H1 (cell line): ENCODE measurements at regions not wholly inside any gene's neighbourhood (a gene's known extent, or its start where the extent isn't known, plus 50 kb on each side); places are given as distances from the start of the nearest gene placed in this dataset.

Source experiments
- CTCF ChIA-PET: fragments of 300-600 bp; sonication (Branson Sonifier 250); formaldehyde crosslinking; loops from one replicate; lab custom pipeline; 2021; ENCODE audit not compliant: partially characterized antibody; lab: Charles Lee
- POLR2A ChIA-PET: fragments of 300-600 bp; sonication (Branson Sonifier 250); formaldehyde crosslinking; loops from one replicate; lab custom pipeline; 2021; ENCODE audit warnings: inconsistent platforms; ENCODE audit not compliant: partially characterized antibody; lab: Charles Lee
- DNase-seq, 2 experiments: peaks; one replicate each; pipeline versions ENCODE4 v3.0.0 to v3.0.0-alpha.2; 2010 to 2022; ENCODE audit warnings: low spot score in 2 of 2, low read depth in 1 of 2, mixed read lengths in 1 of 2
- FAIRE-seq: peaks from 2 replicates; lab custom pipeline; 2011; peaks lifted over from hg19 to GRCh38; lab: Jason Lieb, UNC
- H2AFZ ChIP-seq: 2 replicates; pipeline ENCODE4 v1.8.1; 2012; ENCODE audit warnings: low read length, inconsistent platforms
- H2AK5ac ChIP-seq: 2 replicates; pipeline ENCODE4 v1.6.1; 2013; ENCODE audit warnings: low read depth, low read length
- H2BK120ac ChIP-seq: replicated peaks from 2 replicates; pipeline ENCODE3; 2013; ENCODE audit warnings: low read depth, low read length, inconsistent platforms
- H2BK12ac ChIP-seq: 2 replicates; pipeline ENCODE4 v1.6.1; 2013; ENCODE audit warnings: low read depth, low read length
- H2BK15ac ChIP-seq: 2 replicates; pipeline ENCODE4 v1.6.1; 2013; ENCODE audit warnings: low read length
- H2BK20ac ChIP-seq: 2 replicates; pipeline ENCODE4 v1.6.1; 2013; ENCODE audit warnings: low read length
- H2BK5ac ChIP-seq: 2 replicates; pipeline ENCODE4 v1.6.1; 2013; ENCODE audit warnings: low read depth, low read length
- H3K14ac ChIP-seq: 2 replicates; pipeline ENCODE4 v1.6.1; 2013; ENCODE audit warnings: inconsistent platforms; ENCODE audit not compliant: insufficient read length
- H3K18ac ChIP-seq: 2 replicates; pipeline ENCODE4 v1.6.1; 2013; ENCODE audit warnings: low read length; ENCODE audit errors: extremely low read depth
- H3K23ac ChIP-seq: 2 replicates; pipeline ENCODE4 v1.6.1; 2013; ENCODE audit warnings: inconsistent platforms; ENCODE audit not compliant: insufficient read length
- H3K23me2 ChIP-seq: 2 replicates; pipeline ENCODE4 v1.6.1; 2013; ENCODE audit warnings: low read depth, low read length
- H3K27ac ChIP-seq: 2 replicates; pipeline ENCODE4 v1.6.1; 2011; ENCODE audit warnings: low read depth, low read length, inconsistent platforms
- H3K27me3 ChIP-seq, 4 experiments: replicated peaks in 1 of 4; 1 replicate in 1 of 4; 2 replicates in 3 of 4; pipeline versions ENCODE4 v1.6.1 to v1.8.1; 2011 to 2013; ENCODE audit warnings: low read length in 3 of 4, mild to moderate bottlenecking in 3 of 4, inconsistent platforms in 2 of 4, mixed read lengths in 2 of 4, moderate library complexity in 1 of 4; ENCODE audit not compliant: control insufficient read depth in 3 of 4, insufficient read depth in 3 of 4; ENCODE audit errors: extremely low read depth in 1 of 4
- H3K36me3 ChIP-seq, 4 experiments: 2 replicates each; pipeline versions ENCODE4 v1.6.1 to v1.8.1; 2011 to 2013; ENCODE audit warnings: mild to moderate bottlenecking in 4 of 4, low read length in 3 of 4, moderate library complexity in 2 of 4, control low read depth in 1 of 4, inconsistent platforms in 1 of 4; ENCODE audit not compliant: insufficient read depth in 4 of 4, control insufficient read depth in 2 of 4
- H3K4ac ChIP-seq: replicated peaks from 2 replicates; pipeline ENCODE3; 2013; ENCODE audit warnings: low read length, low read depth, mixed read lengths, inconsistent platforms; ENCODE audit not compliant: insufficient read length
- H3K4me1 ChIP-seq, 4 experiments: replicated peaks in 1 of 4; 1 replicate in 1 of 4; 2 replicates in 3 of 4; pipeline versions ENCODE4 v1.6.1 to v1.8.1; 2011 to 2013; ENCODE audit warnings: low read length in 3 of 4, inconsistent platforms in 2 of 4, mixed read lengths in 1 of 4; ENCODE audit not compliant: insufficient read depth in 4 of 4, control insufficient read depth in 3 of 4
- H3K4me2 ChIP-seq, 2 experiments: 2 replicates each; pipeline versions ENCODE4 v1.6.1 to v1.8.1; 2011 to 2013; ENCODE audit warnings: low read depth in 2 of 2, low read length in 2 of 2, control low read depth in 1 of 2, inconsistent platforms in 1 of 2, mild to moderate bottlenecking in 1 of 2; ENCODE audit not compliant: insufficient read depth in 1 of 2
- H3K4me3 ChIP-seq, 4 experiments: fragments of 200-600, 300-600 bp in 1 of 4; sonication (generic), shearing (Covaris generic), sonication (Bioruptor Twin) in 1 of 4; 2 replicates each; pipeline versions ENCODE4 v1.5.1 to v1.8.1; 2011 to 2016; ENCODE audit warnings: low read length in 4 of 4, low read depth in 3 of 4, control low read depth in 2 of 4, inconsistent platforms in 2 of 4, mild to moderate bottlenecking in 2 of 4, mixed read lengths in 1 of 4, moderate library complexity in 1 of 4; ENCODE audit not compliant: insufficient read depth in 2 of 4; ENCODE audit errors: extremely low read depth in 1 of 4
- H3K56ac ChIP-seq: replicated peaks from 2 replicates; pipeline ENCODE3; 2013; ENCODE audit warnings: low read depth, mild to moderate bottlenecking, mixed read lengths, low read length, inconsistent platforms; ENCODE audit not compliant: insufficient read length
- H3K79me1 ChIP-seq: 2 replicates; pipeline ENCODE4 v1.6.1; 2013; ENCODE audit warnings: low read depth, low read length, control low read depth
- H3K79me2 ChIP-seq, 2 experiments: 2 replicates each; pipeline versions ENCODE4 v1.6.1 to v1.8.1; 2012 to 2013; ENCODE audit warnings: low read length in 2 of 2, mild to moderate bottlenecking in 2 of 2, inconsistent platforms in 1 of 2; ENCODE audit not compliant: insufficient read depth in 2 of 2, control insufficient read depth in 1 of 2
- H3K9ac ChIP-seq, 4 experiments: replicated peaks in 1 of 4; 1 replicate in 1 of 4; 2 replicates in 3 of 4; pipeline versions ENCODE4 v1.6.1 to v1.8.1; 2011 to 2013; ENCODE audit warnings: low read depth in 3 of 4, low read length in 3 of 4, control low read depth in 2 of 4, mild to moderate bottlenecking in 2 of 4, moderate library complexity in 2 of 4, inconsistent platforms in 1 of 4; ENCODE audit errors: extremely low read depth in 1 of 4
- H3K9me3 ChIP-seq, 2 experiments: 2 replicates each; pipeline versions ENCODE4 v1.6.1 to v1.8.1; 2012 to 2013; ENCODE audit warnings: mild to moderate bottlenecking in 2 of 2, moderate library complexity in 2 of 2, control low read depth in 1 of 2, inconsistent platforms in 1 of 2, low read depth in 1 of 2, low read length in 1 of 2, mixed read lengths in 1 of 2; ENCODE audit not compliant: insufficient read depth in 2 of 2
- H4K20me1 ChIP-seq, 2 experiments: replicated peaks in 1 of 2; 2 replicates each; pipeline versions ENCODE3 to v1.8.1; 2011 to 2013; ENCODE audit warnings: inconsistent platforms in 2 of 2, low read length in 2 of 2, mild to moderate bottlenecking in 1 of 2; ENCODE audit not compliant: insufficient read depth in 2 of 2, control insufficient read depth in 1 of 2
- H4K5ac ChIP-seq: 2 replicates; pipeline ENCODE4 v1.6.1; 2013; ENCODE audit warnings: low read length, low read depth, mixed read lengths, inconsistent platforms; ENCODE audit not compliant: insufficient read length
- H4K8ac ChIP-seq: 2 replicates; pipeline ENCODE4 v1.8.0; 2013; ENCODE audit warnings: mild to moderate bottlenecking, moderate library complexity, low read length, inconsistent platforms; ENCODE audit not compliant: insufficient read depth; ENCODE audit errors: extremely low read depth
- H4K91ac ChIP-seq: replicated peaks from 2 replicates; pipeline ENCODE3; 2013; ENCODE audit warnings: low read length, mixed read lengths, inconsistent platforms; ENCODE audit not compliant: insufficient read length
- JUND ChIP-seq: IDR thresholded peaks from 2 replicates; pipeline ENCODE4 v1.6.1; 2011; ENCODE audit warnings: mild to moderate bottlenecking, improper control_type of control experiment, low read length
- RFX5 ChIP-seq: IDR thresholded peaks from 2 replicates; pipeline ENCODE4 v1.6.1; 2011; ENCODE audit warnings: low read depth, low read length, improper control_type of control experiment, borderline replicate concordance
- WGBS, 2 experiments: shearing (Covaris generic) in 1 of 2; methylation state at CpG; one replicate each; pipeline versions ENCODE4 v1.1.6 to v1.1.7; 2013 to 2015; ENCODE audit warnings: low lambda C conversion rate in 2 of 2, mixed read lengths in 2 of 2, inconsistent platforms in 1 of 2, low coverage in 1 of 2, missing lambda C conversion rate in 1 of 2; ENCODE audit not compliant: insufficient replicate concordance in 2 of 2, insufficient coverage in 1 of 2, insufficient read length in 1 of 2; ENCODE audit errors: extremely low coverage in 1 of 2, missing lambda C conversion rate in 1 of 2; 5-methylcytosine and 5-hydroxymethylcytosine counted together

- Histone ChIP-seq H2BK120ac (no peak overlapping the region), H2AFZ (no peak overlapping the region), H3K9me3 (no peaks in the 10 kb centered on the region), H3K27ac (no peak overlapping the region), H3K4me1 (no peaks in the 10 kb centered on the region), H2AK5ac (no peak overlapping the region), H4K20me1 (no peaks in the 10 kb centered on the region), H3K4me2 (no peak overlapping the region), H3K79me2 (no peaks in the 10 kb centered on the region), H3K4ac (no peak overlapping the region), H3K23me2 (no peaks in the 10 kb centered on the region), H3K18ac (no peak overlapping the region), H4K91ac (no peak overlapping the region), H3K9ac (no peak overlapping the region), H2BK12ac (no peak overlapping the region), H4K8ac (no peak overlapping the region), H3K27me3 (no peaks in the 10 kb centered on the region), H3K56ac (no peak overlapping the region), H2BK15ac (no peak overlapping the region), H3K79me1 (no peaks in the 10 kb centered on the region), H4K5ac (no peak overlapping the region), H2BK5ac (no peak overlapping the region), H3K23ac (no peak overlapping the region), H3K36me3 (no peaks in the 10 kb centered on the region), H3K14ac (no peak overlapping the region), H3K4me3 (no peak overlapping the region), H2BK20ac (no peak overlapping the region)
- FAIRE-seq (no peak), DNase-seq (no peak)
- TF ChIP-seq JUND (no peak), RFX5 (no peak)
- WGBS, 2 experiments, result 86% methylated on average over 10 of the region's 10 CpGs; no CpG with 5 or more reads in 1 of the 2 experiments
- ChIA-PET CTCF (interaction anchor here (0.6 to 2.5 kb wide), 2 partner anchors 37 to 91 kb away, joined by 4 to 8 read pairs; no protein-coding TSS in a partner anchor), POLR2A (no interaction called here)
Measured at GRCh38 chr2:196239622-196240587, 68.5 kb upstream of the STK17B start.
